ENCODE measurements at regions not wholly inside any gene's neighbourhood (a gene's known extent, or its start where the extent isn't known, plus 50 kb on each side); places are given as distances from the start of the nearest gene placed in this dataset.
A peak's percentile ranks its signal among the peaks of the same experiment; 100 is the strongest.

- H4K91ac ChIP-seq (ENCODE audit: insufficient read length, low read depth, low read length) = no peak overlapping the region
- no peak overlapping the region for H3K4me3 Mint-ChIP-seq
- no peaks in the 10 kb centered on the region for H4K20me1 ChIP-seq (ENCODE audit: control insufficient read depth, insufficient read depth, insufficient read length)
- no peak overlapping the region for H2AFZ ChIP-seq (ENCODE audit: low read length)
- no peak overlapping the region for H3K14ac ChIP-seq (ENCODE audit: insufficient read depth, low read length)
- H3K4ac ChIP-seq (ENCODE audit: low read depth, low read length) = no peak overlapping the region
- TF ChIP-seq, protein P1, sequence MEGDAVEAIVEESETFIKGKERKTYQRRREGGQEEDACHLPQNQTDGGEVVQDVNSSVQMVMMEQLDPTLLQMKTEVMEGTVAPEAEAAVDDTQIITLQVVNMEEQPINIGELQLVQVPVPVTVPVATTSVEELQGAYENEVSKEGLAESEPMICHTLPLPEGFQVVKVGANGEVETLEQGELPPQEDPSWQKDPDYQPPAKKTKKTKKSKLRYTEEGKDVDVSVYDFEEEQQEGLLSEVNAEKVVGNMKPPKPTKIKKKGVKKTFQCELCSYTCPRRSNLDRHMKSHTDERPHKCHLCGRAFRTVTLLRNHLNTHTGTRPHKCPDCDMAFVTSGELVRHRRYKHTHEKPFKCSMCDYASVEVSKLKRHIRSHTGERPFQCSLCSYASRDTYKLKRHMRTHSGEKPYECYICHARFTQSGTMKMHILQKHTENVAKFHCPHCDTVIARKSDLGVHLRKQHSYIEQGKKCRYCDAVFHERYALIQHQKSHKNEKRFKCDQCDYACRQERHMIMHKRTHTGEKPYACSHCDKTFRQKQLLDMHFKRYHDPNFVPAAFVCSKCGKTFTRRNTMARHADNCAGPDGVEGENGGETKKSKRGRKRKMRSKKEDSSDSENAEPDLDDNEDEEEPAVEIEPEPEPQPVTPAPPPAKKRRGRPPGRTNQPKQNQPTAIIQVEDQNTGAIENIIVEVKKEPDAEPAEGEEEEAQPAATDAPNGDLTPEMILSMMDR (conservative IDR thresholded peaks at IDR 0.05) = no peak
- H3K36me3 Mint-ChIP-seq (ENCODE audit: insufficient read depth in 1 of 3, low read depth in 3 of 3) = peaks cover 6 to 24% (median 21%) of the 10 kb centered on the region in 3 experiments
- no peaks in the 10 kb centered on the region for H3K27me3 ChIP-seq (ENCODE audit: insufficient read depth, low read length)
- no peak overlapping the region for H2BK12ac ChIP-seq (ENCODE audit: insufficient read length, low read depth, low read length)
- H3K27me3 Mint-ChIP-seq (ENCODE audit: low read depth) = no peaks in the 10 kb centered on the region
- no peak overlapping the region for H2BK120ac ChIP-seq (ENCODE audit: low read depth, low read length, poor library complexity, severe bottlenecking)
- H3K27ac ChIP-seq (ENCODE audit: insufficient read length, low read depth, low read length) = no peak overlapping the region
- H3K4me1 Mint-ChIP-seq = peaks cover 28 to 34% of the 10 kb centered on the region in 2 experiments
- H3T11ph ChIP-seq (ENCODE audit: low read length) = no peak overlapping the region
- H3K79me2 ChIP-seq (ENCODE audit: insufficient read depth, low read length) = no peaks in the 10 kb centered on the region
- H2BK20ac ChIP-seq (ENCODE audit: low read depth, low read length, poor library complexity, severe bottlenecking) = no peak overlapping the region
- no peak for DNase-seq
- H3K27ac Mint-ChIP-seq = peak overlapping the region in 2 of 3 experiments; percentile 41 to 48; a peak in 4 of 7 replicates
- peaks cover 3% of the 10 kb centered on the region; the same call in 1 of the 2 replicates for H3K4me1 ChIP-seq (ENCODE audit: insufficient read depth, low read length)
- H4K5ac ChIP-seq (ENCODE audit: insufficient read length, low read depth, low read length) = no peak overlapping the region
- no peaks in the 10 kb centered on the region for H3K79me1 ChIP-seq (ENCODE audit: insufficient read depth, low read depth, low read length, poor library complexity, severe bottlenecking)
- no peak overlapping the region for H2BK15ac ChIP-seq (ENCODE audit: low read depth, low read length)
- H3K56ac ChIP-seq (ENCODE audit: insufficient read length, low read depth, low read length) = no peak overlapping the region
- peaks cover 8 to 9% of the 10 kb centered on the region in 2 experiments for H3K9me3 Mint-ChIP-seq
- no peak overlapping the region for H3K18ac ChIP-seq (ENCODE audit: insufficient read length, low read depth, low read length)
- no peak overlapping the region for H3K9ac ChIP-seq (ENCODE audit: extremely low read depth, insufficient read length, low read length)
- H3K23me2 ChIP-seq (ENCODE audit: insufficient read length, low read depth, low read length, poor library complexity, severe bottlenecking) = no peaks in the 10 kb centered on the region
- no peak overlapping the region for H3K4me2 ChIP-seq (ENCODE audit: insufficient read depth, insufficient read length, low read length)
- H3K23ac ChIP-seq (ENCODE audit: insufficient read length, low read depth, low read length) = no peak overlapping the region
- H3K9me3 ChIP-seq (ENCODE audit: control insufficient read depth, low read depth, low read length) = no peaks in the 10 kb centered on the region
- no peak overlapping the region for H4K8ac ChIP-seq (replicated peaks; ENCODE audit: insufficient read length, low read depth, low read length)
- no peak overlapping the region for H2AK5ac ChIP-seq (ENCODE audit: insufficient read length, low read length)
- no CpG with 5 or more reads among the region's 1 CpG for WGBS (ENCODE audit: extremely low coverage, insufficient read length, low lambda C conversion rate)
- H2BK5ac ChIP-seq (ENCODE audit: insufficient read length, low read length) = no peak overlapping the region
Observed at GRCh38 chr2:150759531-150759930, 272.1 kb upstream of the RND3 start.

Measured in H9 (cell line).